CD14-positive monocyte (primary cell): ENCODE measurements at regions not wholly inside any gene's neighbourhood (a gene's known extent, or its start where the extent isn't known, plus 50 kb on each side); places are given as distances from the start of the nearest gene placed in this dataset.

ENCODE experiments used
- DNase-seq, 3 donors: peaks; one replicate each; pipeline ENCODE4 v3.0.0-alpha.2; 2011 to 2022
- H2AFZ ChIP-seq: 2 replicates; pipeline ENCODE4 v1.6.0; 2012; ENCODE audit warnings: mild to moderate bottlenecking, low read depth, low read length, inconsistent platforms; ENCODE audit not compliant: insufficient read depth, poor library complexity, severe bottlenecking
- H3K27ac ChIP-seq, 2 donors: 1 replicate in 1 of 2; 2 replicates in 1 of 2; pipeline ENCODE4 v1.5.1; 2012 to 2013; ENCODE audit warnings: low read length in 2 of 2, control low read depth in 1 of 2, inconsistent platforms in 1 of 2, low read depth in 1 of 2, mild to moderate bottlenecking in 1 of 2
- H3K27me3 ChIP-seq, 2 donors: one replicate each; pipeline versions ENCODE4 v1.6.0 to v1.6.1; 2011 to 2013; ENCODE audit warnings: low read length in 2 of 2; ENCODE audit not compliant: control insufficient read depth in 2 of 2, insufficient read depth in 2 of 2
- H3K36me3 ChIP-seq, 2 donors: replicated peaks in 1 of 2; 1 replicate in 1 of 2; 2 replicates in 1 of 2; pipeline versions ENCODE4 v1.5.1 to v1.6.1; 2012 to 2013; ENCODE audit warnings: low read length in 2 of 2, control low read depth in 1 of 2, inconsistent platforms in 1 of 2, mild to moderate bottlenecking in 1 of 2; ENCODE audit not compliant: insufficient read depth in 2 of 2, control insufficient read depth in 1 of 2
- H3K4me1 ChIP-seq, 2 donors: 1 replicate in 1 of 2; 2 replicates in 1 of 2; pipeline versions ENCODE4 v1.5.1 to v1.6.1; 2012 to 2013; ENCODE audit warnings: low read length in 2 of 2, control low read depth in 1 of 2, inconsistent platforms in 1 of 2, mild to moderate bottlenecking in 1 of 2, moderate library complexity in 1 of 2; ENCODE audit not compliant: insufficient read depth in 2 of 2, control insufficient read depth in 1 of 2
- H3K4me2 ChIP-seq: replicated peaks from 2 replicates; pipeline ENCODE3; 2012; ENCODE audit warnings: low read length, moderate library complexity, mild to moderate bottlenecking; ENCODE audit not compliant: poor library complexity, severe bottlenecking; ENCODE audit errors: extremely low read depth
- H3K4me3 ChIP-seq, 3 experiments: fragments of 200-600 bp in 1 of 3; sonication (generic) in 1 of 3; replicated peaks in 1 of 3; 1 replicate in 2 of 3; 2 replicates in 1 of 3; pipeline ENCODE4 v1.5.1; 2011 to 2013; ENCODE audit warnings: low read length in 3 of 3, mild to moderate bottlenecking in 3 of 3, control low read depth in 2 of 3, low read depth in 2 of 3, inconsistent platforms in 1 of 3, moderate library complexity in 1 of 3
- H3K79me2 ChIP-seq: 2 replicates; pipeline ENCODE4 v1.6.0; 2012; ENCODE audit warnings: mild to moderate bottlenecking, control low read depth, inconsistent platforms, low read length, moderate library complexity; ENCODE audit not compliant: insufficient read depth
- H3K9ac ChIP-seq: 2 replicates; pipeline ENCODE4 v1.6.0; 2017; ENCODE audit warnings: low read length, mild to moderate bottlenecking; ENCODE audit not compliant: insufficient read depth, poor library complexity, severe bottlenecking
- H3K9me3 ChIP-seq, 2 donors: replicated peaks in 1 of 2; 1 replicate in 1 of 2; 2 replicates in 1 of 2; pipeline versions ENCODE4 v1.5.1 to v1.6.1; 2012 to 2013; ENCODE audit warnings: low read length in 2 of 2, control low read depth in 1 of 2; ENCODE audit not compliant: control insufficient read depth in 1 of 2, insufficient read depth in 1 of 2
- H4K20me1 ChIP-seq: 2 replicates; pipeline ENCODE4 v1.6.0; 2012; ENCODE audit warnings: mild to moderate bottlenecking, low read length, control low read depth, moderate library complexity; ENCODE audit not compliant: insufficient read depth
- H3K27ac Mint-ChIP-seq, 7 donors: one replicate each; pipeline ENCODE4 v1.8.0; 2020; ENCODE audit warnings: mild to moderate bottlenecking in 7 of 7, mixed read lengths in 7 of 7, moderate library complexity in 6 of 7, inconsistent platforms in 2 of 7
- H3K27me3 Mint-ChIP-seq, 3 donors: one replicate each; pipeline ENCODE4 v1.8.0; 2021 to 2022; ENCODE audit warnings: low read depth in 3 of 3, mild to moderate bottlenecking in 3 of 3, mixed read lengths in 3 of 3, moderate library complexity in 3 of 3, inconsistent platforms in 1 of 3
- H3K36me3 Mint-ChIP-seq, 2 donors: one replicate each; pipeline ENCODE4 v1.8.0; 2020; ENCODE audit warnings: mixed read lengths in 2 of 2, inconsistent platforms in 1 of 2, mild to moderate bottlenecking in 1 of 2
- H3K4me1 Mint-ChIP-seq: one replicate; pipeline ENCODE4 v1.8.0; 2020; ENCODE audit warnings: mild to moderate bottlenecking, mixed read lengths
- H3K4me3 Mint-ChIP-seq, 2 donors: one replicate each; pipeline ENCODE4 v1.8.0; 2020; ENCODE audit warnings: mild to moderate bottlenecking in 2 of 2, mixed read lengths in 2 of 2, moderate library complexity in 1 of 2
- H3K9me3 Mint-ChIP-seq, 7 donors: one replicate each; pipeline ENCODE4 v1.8.0; 2020 to 2022; ENCODE audit warnings: mixed read lengths in 7 of 7, mild to moderate bottlenecking in 6 of 7, moderate library complexity in 6 of 7, inconsistent platforms in 2 of 7
- CTCF ChIP-seq: fragments of 200-600 bp; IDR thresholded peaks from one replicate; pipeline ENCODE4 v1.8.0; 2022; ENCODE audit warnings: antibody characterized with exemption, mild to moderate bottlenecking
- WGBS: methylation state at CpG from one replicate; pipeline ENCODE4 v1.1.5; 2013; ENCODE audit warnings: missing lambda C conversion rate; ENCODE audit not compliant: insufficient coverage; 5-methylcytosine and 5-hydroxymethylcytosine counted together
- intact Hi-C, 2 donors: fragments of 100-400 bp; cut with micrococcal nuclease; formaldehyde crosslinking; loops; one replicate each; pipeline versions ENCODE4 v1.15.0 to v1.15.1; 2023

- intact Hi-C loops: no loop called here
- Histone ChIP-seq H3K27ac (no peak overlapping the region), H2AFZ (no peak overlapping the region), H3K36me3 (no peaks in the 10 kb centered on the region), H3K79me2 (no peaks in the 10 kb centered on the region), H3K9me3 (no peaks in the 10 kb centered on the region), H3K27me3 (no peaks in the 10 kb centered on the region), H3K4me2 (no peak overlapping the region), H4K20me1 (no peaks in the 10 kb centered on the region), H3K4me1 (no peaks in the 10 kb centered on the region), H3K9ac (no peak overlapping the region), H3K4me3 (no peak overlapping the region)
- no peak for DNase-seq
- Mint-ChIP-seq H3K4me3 (no peak overlapping the region), H3K27me3 (peaks cover 0 to 5% (median 4%) of the 10 kb centered on the region in 3 donors), H3K9me3 (peaks cover 0 to 8% (median 2%) of the 10 kb centered on the region in 7 donors), H3K4me1 (no peaks in the 10 kb centered on the region), H3K27ac (no peak overlapping the region), H3K36me3 (no peaks in the 10 kb centered on the region)
- TF ChIP-seq CTCF: no peak
- WGBS: 83% methylated on average over 5 of the region's 5 CpGs
Measured at GRCh38 chr15:31814082-31814481, 216.2 kb upstream of the CHRNA7 start.

- no peak for DNase-seq
- WGBS: 84% methylated on average over 5 of the region's 15 CpGs
- no peaks in the 10 kb centered on the region for H4K20me1 ChIP-seq
Measured at GRCh38 chr15:31815411-31816155, 214.7 kb upstream of the CHRNA7 start.

More at GRCh38 chr15:31815411-31816155, 214.7 kb upstream of the CHRNA7 start:
- no peak for TF ChIP-seq CTCF
- no peak overlapping the region for H2AFZ ChIP-seq
- H3K79me2 ChIP-seq: no peaks in the 10 kb centered on the region
- intact Hi-C loops: no loop called here
- Mint-ChIP-seq H3K36me3 (no peaks in the 10 kb centered on the region), H3K4me3 (no peak overlapping the region), H3K27ac (no peak overlapping the region), H3K27me3 (peaks cover 0 to 4% (median 0%) of the 10 kb centered on the region in 3 donors), H3K9me3 (peaks cover 0 to 8% (median 2%) of the 10 kb centered on the region in 7 donors), H3K4me1 (no peaks in the 10 kb centered on the region)
- no peak overlapping the region for H3K27ac ChIP-seq
- H3K9ac ChIP-seq: no peak overlapping the region
- H3K27me3 ChIP-seq: no peaks in the 10 kb centered on the region
- no peaks in the 10 kb centered on the region for H3K4me1 ChIP-seq
- H3K4me2 ChIP-seq: no peak overlapping the region
- no peaks in the 10 kb centered on the region for H3K36me3 ChIP-seq
- H3K4me3 ChIP-seq: no peak overlapping the region
- H3K9me3 ChIP-seq: no peaks in the 10 kb centered on the region
